ENCODE measurements at regions not wholly inside any gene's neighbourhood (a gene's known extent, or its start where the extent isn't known, plus 50 kb on each side); places are given as distances from the start of the nearest gene placed in this dataset.

DNA sequence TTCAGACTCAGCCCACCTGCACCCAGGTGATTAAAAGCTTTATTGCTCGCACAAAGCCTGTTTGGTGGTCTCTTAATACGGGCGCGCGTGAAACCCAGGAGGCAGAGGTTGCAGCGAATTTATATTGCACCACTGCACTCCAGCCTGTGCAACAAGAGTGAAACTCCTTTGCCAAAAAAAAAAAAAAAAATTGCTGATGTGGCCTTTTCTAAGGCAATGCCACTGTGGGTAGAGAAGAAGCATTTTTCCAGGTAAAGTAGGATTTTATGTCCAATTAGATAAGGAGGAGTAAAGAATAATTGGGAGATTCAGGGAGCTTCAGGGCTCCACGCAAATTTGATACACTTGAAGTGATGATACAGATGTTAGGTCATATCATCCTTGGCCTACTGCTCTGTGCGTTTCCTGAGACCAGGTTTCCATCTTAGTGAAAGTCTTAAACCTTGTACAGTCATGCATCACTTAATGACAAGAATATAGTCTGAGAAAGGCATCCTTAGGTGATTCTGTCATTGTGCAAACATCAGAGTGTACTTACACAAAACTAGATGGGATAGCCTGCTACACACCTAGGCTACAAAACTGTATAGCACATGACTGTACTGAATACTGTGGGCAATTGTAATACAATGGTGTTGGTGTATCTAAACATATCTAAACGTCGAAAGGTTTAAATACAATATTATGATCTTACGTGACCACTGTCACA is 150.9 kb downstream of the SPRY2 start:
- H3K9ac ChIP-seq (ENCODE audit: control insufficient read depth, extremely low read depth, insufficient read depth, low read length): no peak overlapping the region
- H4K20me1 ChIP-seq (ENCODE audit: control insufficient read depth, extremely low read depth, insufficient read depth, low read length): no peaks in the 10 kb centered on the region
- no peaks in the 10 kb centered on the region for H3K79me2 ChIP-seq (ENCODE audit: control insufficient read depth, insufficient read depth, low read length)
- DNase-seq (ENCODE audit: low read depth, low spot score) (no peak), FAIRE-seq (no peak)
- H3K4me1 ChIP-seq (ENCODE audit: control insufficient read depth, extremely low read depth, insufficient read depth, low read length): no peaks in the 10 kb centered on the region
- no peaks in the 10 kb centered on the region for H3K36me3 ChIP-seq (ENCODE audit: control insufficient read depth in 2 of 2, extremely low read depth in 1 of 2, insufficient read depth in 2 of 2, low read length in 2 of 2)
- H3K9me3 ChIP-seq (ENCODE audit: control insufficient read depth, low read depth, low read length): no peaks in the 10 kb centered on the region
- no peak overlapping the region for H3K27ac ChIP-seq (ENCODE audit: control insufficient read depth, insufficient read depth, low read length)
- dilution Hi-C loops (cut with MboI; ENCODE audit: extremely low pct_ligation_motif_present, low sequenced_read_pairs): no loop called here
- H3K4me3 ChIP-seq (ENCODE audit: control insufficient read depth in 2 of 3, extremely low read depth in 1 of 3, insufficient read depth in 2 of 3, low read depth in 1 of 3, low read length in 3 of 3): no peak overlapping the region
- H3K27me3 ChIP-seq (ENCODE audit: control insufficient read depth, extremely low read depth, insufficient read depth, low read length): no peaks in the 10 kb centered on the region
- H3K4me2 ChIP-seq (ENCODE audit: control insufficient read depth, extremely low read depth, insufficient read depth, low read depth, low read length): no peak overlapping the region
- H3K9me1 ChIP-seq (ENCODE audit: control insufficient read depth, extremely low read depth, insufficient read depth, low read length): no peaks in the 10 kb centered on the region
- H2AFZ ChIP-seq (ENCODE audit: control insufficient read depth, low read length): no peak overlapping the region
- TF ChIP-seq EZH2 (IDR thresholded peaks at IDR 0.05; ENCODE audit: low read length): no peak

DNA sequence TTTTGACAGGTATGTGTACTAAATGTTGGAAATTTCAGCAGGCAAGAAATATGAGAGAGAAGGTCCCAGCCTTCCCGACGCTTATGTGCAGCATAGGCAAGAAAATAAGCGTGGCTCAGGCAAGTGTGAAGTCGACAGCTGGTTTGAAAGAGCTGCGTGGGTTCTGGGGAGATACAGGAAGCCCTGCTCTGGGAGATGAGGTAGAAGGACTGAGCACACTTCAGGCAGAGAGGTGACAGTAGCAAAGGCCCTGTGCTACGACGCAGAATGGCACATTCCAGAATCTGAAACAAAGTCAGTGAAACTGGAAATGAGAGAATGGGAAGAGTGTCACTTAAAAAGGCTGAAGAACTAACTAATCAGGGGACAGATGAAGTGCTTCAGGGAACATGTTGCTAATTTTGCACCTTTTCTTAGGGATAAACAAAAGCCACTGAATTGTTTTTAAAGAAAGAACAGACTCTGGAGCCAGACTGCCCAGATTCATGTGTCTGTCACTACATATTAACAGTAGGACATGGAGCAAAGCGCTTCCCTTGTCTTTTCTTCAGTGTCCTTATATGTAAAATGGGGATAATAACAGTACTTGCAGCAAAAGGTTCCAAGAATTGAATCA is 160.1 kb downstream of the SPRY2 start:
- H3K4me3 ChIP-seq (ENCODE audit: control insufficient read depth in 2 of 3, extremely low read depth in 1 of 3, insufficient read depth in 2 of 3, low read depth in 1 of 3, low read length in 3 of 3): no peak overlapping the region
- H3K9me3 ChIP-seq (ENCODE audit: control insufficient read depth, low read depth, low read length): no peaks in the 10 kb centered on the region
- H3K36me3 ChIP-seq (ENCODE audit: control insufficient read depth in 2 of 2, extremely low read depth in 1 of 2, insufficient read depth in 2 of 2, low read length in 2 of 2): no peaks in the 10 kb centered on the region
- DNase-seq (ENCODE audit: low read depth, low spot score) (no peak), FAIRE-seq (no peak)
- H2AFZ ChIP-seq (ENCODE audit: control insufficient read depth, low read length): no peak overlapping the region
- H3K27me3 ChIP-seq (ENCODE audit: control insufficient read depth, extremely low read depth, insufficient read depth, low read length): no peaks in the 10 kb centered on the region
- no peak overlapping the region for H3K27ac ChIP-seq (ENCODE audit: control insufficient read depth, insufficient read depth, low read length)
- TF ChIP-seq, protein P1, sequence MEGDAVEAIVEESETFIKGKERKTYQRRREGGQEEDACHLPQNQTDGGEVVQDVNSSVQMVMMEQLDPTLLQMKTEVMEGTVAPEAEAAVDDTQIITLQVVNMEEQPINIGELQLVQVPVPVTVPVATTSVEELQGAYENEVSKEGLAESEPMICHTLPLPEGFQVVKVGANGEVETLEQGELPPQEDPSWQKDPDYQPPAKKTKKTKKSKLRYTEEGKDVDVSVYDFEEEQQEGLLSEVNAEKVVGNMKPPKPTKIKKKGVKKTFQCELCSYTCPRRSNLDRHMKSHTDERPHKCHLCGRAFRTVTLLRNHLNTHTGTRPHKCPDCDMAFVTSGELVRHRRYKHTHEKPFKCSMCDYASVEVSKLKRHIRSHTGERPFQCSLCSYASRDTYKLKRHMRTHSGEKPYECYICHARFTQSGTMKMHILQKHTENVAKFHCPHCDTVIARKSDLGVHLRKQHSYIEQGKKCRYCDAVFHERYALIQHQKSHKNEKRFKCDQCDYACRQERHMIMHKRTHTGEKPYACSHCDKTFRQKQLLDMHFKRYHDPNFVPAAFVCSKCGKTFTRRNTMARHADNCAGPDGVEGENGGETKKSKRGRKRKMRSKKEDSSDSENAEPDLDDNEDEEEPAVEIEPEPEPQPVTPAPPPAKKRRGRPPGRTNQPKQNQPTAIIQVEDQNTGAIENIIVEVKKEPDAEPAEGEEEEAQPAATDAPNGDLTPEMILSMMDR (optimal IDR thresholded peaks at IDR 0.05 in 1 of 3, IDR thresholded peaks at IDR 0.05 in 1 of 3, conservative IDR thresholded peaks at IDR 0.05 in 1 of 3; ENCODE audit: extremely low read depth in 1 of 3, insufficient read depth in 2 of 3, low read length in 3 of 3): no peak
- no peak for TF ChIP-seq EZH2 (IDR thresholded peaks at IDR 0.05; ENCODE audit: low read length)
- H3K4me1 ChIP-seq (ENCODE audit: control insufficient read depth, extremely low read depth, insufficient read depth, low read length): peaks cover 3% of the 10 kb centered on the region
- H3K9ac ChIP-seq (ENCODE audit: control insufficient read depth, extremely low read depth, insufficient read depth, low read length): no peak overlapping the region
- no peaks in the 10 kb centered on the region for H4K20me1 ChIP-seq (ENCODE audit: control insufficient read depth, extremely low read depth, insufficient read depth, low read length)
- dilution Hi-C loops (cut with MboI; ENCODE audit: extremely low pct_ligation_motif_present, low sequenced_read_pairs): no loop called here
- H3K79me2 ChIP-seq (ENCODE audit: control insufficient read depth, insufficient read depth, low read length): no peaks in the 10 kb centered on the region
- no peaks in the 10 kb centered on the region for H3K9me1 ChIP-seq (ENCODE audit: control insufficient read depth, extremely low read depth, insufficient read depth, low read length)
- H3K4me2 ChIP-seq (ENCODE audit: control insufficient read depth, extremely low read depth, insufficient read depth, low read depth, low read length): no peak overlapping the region

Measured in keratinocyte (primary cell).